ENCODE measurements at regions not wholly inside any gene's neighbourhood (a gene's known extent, or its start where the extent isn't known, plus 50 kb on each side); places are given as distances from the start of the nearest gene placed in this dataset.
"Not testable (repeated sequence)": the region's sequence is repeated elsewhere in the genome, so short reads cannot be mapped to it uniquely, and the experiment has no call there.

DNA sequence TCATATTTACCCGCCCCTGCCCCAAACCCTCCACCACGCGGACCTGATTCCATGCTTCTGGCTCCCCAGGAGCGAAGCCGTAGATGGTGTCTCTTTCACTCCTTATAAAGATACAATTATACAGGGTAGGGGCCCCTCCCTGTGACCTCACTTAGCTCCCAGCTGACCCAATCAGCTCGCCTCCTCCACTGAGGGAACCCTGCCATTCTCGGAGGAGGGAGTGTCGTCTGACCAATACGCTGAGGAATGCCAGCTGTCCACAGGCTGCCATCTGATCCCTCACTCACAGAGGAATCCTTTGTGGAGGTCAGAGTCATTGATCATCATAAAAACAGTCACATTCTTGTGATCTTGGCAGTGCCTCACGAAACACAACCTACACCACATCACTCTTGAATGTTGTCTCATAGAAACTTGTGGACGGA lies 67.5 kb upstream of the INSIG1 start:
- no peak for DNase-seq

DNA sequence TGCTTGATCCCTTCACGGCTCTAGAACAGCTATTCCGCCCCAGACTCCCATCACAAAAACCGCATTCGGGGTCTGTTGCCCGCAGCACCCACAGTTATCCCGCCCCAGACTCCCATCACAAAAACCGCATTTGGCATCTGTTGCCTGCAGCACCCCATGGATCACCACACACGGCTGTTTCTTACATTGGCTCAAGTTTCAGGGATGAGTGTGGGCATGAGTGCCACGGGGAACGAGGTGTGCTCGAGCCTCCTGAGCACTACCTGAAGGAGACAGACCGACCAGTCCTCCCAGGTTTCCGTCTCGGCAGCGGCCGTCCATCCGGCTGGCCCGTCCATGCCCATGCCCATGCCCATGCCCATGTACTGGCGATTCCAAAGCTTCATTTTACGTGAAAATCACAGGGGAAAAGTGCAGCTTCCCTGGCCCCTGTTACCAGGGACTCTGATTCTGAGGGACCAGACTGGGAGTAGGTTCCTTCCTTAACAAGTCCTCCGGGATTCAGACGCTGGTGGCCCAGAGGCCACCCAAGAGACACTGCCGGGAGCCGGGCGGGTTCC lies 66.4 kb upstream of the INSIG1 start:
- DNase-seq: no peak

DNA sequence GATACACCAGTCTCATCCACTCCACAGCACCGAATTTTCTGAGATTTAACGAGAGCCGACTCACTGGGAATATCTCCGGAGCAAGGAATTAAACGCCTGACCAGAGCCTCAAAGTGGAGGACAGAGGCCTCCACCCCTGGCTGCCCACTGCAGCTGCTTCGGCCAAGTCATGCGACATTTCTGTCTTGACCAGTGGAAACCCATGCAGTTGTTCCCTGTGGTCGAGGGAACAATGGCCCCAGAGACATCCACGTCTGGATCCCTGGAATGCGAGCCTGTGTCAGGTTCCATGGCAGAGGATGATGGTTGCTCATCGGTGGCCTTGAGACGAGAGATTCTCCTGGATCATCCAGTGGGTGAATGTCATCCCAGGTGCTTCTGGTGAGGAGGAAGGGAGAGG lies 65.7 kb upstream of the INSIG1 start:
- no peak for DNase-seq

DNA sequence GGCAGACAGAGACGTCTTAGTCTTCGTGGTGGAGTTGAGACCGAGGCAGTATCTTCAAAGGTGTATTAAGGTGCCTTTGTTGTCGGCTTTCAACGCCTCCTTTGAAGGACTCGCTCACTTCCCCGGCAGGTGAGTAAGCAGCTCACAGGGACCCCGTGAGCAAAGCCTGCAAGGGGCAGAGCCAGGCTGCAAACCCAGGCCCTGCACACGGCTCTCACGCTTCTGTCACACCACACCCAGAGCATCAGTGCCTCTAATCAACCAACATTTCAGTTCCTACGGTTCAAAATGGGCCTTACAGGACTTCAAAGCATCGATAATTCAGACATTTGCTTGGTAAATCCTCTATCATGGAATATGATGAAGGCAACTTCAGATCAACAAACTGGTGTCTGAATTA lies 64.8 kb upstream of the INSIG1 start:
- DNase-seq: no peak

DNA sequence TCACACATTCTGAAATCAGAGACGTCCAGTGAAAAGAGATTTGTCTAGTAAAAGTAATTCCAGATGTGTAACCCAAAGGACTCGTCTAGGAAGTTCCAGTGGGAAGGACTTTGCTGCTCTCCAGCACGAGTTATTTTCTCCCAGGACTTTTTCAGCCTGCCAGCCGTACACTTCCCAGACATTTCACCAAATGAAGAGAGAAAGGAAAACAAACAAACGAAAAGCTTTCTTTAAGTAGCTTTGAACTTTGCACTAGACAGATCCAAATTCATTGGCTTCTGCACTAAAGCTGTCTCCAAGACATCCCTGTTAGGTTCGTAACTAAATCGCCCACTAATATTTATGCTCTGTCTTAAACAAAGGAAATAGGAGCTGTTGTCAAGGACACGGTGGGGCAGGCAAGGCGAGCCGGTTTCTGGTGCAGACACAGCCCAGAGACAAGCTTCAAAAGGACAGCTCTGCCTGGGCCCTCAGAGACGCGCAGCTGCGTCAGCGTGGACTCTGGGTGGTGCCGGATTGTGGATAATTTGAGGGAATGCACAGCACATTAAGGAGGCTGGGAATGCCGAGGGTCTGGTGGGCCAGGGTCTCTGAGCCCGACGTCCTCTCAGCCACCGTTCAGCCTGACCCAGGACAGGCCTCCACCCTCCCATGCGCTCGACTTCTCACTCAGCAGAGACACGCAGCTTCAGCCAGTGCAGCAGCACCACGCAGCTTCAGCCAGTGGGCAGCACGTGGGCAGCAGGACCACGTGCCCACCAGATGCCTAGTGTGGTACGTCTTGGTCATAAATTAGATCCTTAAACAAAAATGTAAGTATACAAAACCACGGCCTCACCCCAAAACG lies 64.1 kb upstream of the INSIG1 start:
- no peak for DNase-seq

DNA sequence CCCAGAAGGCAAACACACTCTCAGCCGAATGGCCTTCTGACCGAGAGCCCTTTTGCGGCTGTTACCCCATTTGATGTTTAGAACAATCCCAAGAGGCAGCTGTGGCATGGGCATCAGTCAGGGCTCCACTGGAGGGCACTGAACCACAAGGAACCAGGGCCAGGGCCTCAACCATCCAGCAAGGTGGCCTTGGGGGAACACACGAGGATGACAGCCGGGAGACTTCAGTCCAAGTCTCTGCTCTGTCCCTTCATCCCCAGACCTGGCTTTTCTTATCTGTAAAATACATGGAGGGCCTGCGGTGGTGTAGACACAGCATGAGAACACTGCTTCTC lies 63.6 kb upstream of the INSIG1 start:
- DNase-seq: peak; percentile 48

DNA sequence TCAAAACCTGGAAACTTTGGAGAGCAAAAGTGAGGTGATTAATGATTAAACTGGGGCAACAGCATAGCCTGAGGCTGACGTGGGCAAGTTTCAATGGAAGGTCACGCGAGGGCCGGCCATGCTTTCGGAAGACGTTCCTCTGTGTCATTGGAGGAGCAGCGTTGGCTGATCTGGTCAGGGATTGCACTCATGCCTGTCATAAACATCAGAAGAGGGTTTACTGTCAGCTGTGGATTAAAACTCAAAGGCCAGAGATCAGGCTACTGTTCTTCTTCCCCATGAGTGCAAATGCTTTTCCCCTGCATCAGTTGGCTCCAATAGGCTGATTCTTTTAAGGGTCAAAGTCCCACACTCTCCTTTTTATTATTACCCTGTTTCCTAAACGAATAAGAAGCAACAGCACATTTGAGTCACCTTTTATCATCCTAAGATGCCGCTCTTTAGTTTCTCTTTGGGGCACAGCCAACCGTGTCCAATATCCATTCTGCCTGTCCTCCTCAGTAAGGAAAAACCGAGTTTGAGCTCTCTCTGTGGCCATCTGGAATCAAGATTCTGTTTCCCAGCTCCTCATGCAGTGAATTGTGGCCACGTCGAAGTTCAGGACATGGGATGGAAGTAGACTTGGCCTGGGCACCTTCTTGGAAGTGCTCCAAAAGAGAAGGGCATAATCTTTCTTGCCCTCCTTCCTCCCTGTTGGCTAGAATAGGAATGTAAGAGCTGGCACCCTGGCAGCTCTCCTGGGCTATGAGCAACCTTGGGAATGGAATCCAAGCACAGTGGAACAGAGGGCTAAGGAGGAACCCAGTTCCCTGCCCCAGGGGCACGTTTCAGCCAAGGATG lies 62.5 kb upstream of the INSIG1 start:
- DNase-seq: no peak

DNA sequence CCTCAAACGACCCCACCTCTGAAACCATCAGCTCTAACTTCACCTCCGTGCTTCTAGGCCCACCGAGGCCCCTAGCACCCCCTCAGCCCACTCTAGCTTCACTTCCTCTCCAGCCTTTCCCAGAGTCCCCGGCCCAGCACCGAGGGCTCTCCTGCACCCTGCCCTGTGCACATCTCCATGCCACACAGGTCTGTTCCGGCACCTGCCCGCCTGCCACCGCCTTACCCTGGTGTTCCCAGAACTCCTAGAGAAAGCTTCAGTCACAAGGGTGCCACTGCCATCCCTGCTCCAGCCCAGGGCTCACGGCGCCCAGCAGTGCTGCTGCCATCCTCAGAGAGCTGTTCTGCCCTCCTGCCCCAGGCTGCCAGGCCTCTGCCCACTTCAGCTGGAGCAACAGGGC lies 61.3 kb upstream of the INSIG1 start:
- DNase-seq: no peak

DNA sequence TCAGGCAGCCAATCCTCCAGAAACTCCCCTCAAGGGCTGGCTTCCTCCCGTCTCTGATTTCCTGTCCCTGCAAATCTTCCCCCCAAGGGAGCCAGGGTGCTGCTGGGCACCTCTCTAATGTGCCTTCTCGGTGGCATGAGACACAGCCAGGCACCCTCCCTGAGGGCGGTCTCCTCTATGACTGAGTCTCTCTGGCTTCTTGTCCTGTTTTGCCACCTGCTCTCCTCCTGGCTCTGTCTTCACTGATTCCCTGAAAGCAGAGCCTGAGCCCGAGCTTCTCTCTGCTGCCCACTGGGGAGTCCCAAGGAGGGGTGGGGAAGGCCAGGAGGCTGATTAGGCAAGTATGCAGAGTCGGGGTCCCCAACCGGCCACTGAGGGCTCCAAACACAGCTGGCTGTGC lies 60.4 kb upstream of the INSIG1 start:
- DNase-seq: no peak

DNA sequence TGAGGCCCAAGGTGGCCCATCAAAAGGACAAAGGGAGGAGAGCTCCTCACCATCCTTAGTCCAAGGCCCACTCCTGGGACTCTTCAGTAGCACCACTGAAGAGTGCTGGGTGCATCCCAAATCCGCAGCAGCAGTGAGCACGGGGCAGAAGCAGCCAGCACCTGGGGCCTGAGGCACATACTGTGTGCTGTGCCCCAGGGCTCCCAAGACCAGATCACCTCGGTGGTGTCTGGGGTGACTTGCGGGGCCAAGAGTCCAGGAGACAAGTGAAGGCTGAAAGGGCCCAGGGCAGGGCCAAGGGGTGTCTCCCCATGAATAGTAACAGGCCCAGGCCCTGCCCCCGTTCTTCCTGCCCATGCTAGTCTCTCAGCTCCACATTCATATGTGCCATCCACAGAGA lies 59.9 kb upstream of the INSIG1 start:
- DNase-seq: no peak

DNA sequence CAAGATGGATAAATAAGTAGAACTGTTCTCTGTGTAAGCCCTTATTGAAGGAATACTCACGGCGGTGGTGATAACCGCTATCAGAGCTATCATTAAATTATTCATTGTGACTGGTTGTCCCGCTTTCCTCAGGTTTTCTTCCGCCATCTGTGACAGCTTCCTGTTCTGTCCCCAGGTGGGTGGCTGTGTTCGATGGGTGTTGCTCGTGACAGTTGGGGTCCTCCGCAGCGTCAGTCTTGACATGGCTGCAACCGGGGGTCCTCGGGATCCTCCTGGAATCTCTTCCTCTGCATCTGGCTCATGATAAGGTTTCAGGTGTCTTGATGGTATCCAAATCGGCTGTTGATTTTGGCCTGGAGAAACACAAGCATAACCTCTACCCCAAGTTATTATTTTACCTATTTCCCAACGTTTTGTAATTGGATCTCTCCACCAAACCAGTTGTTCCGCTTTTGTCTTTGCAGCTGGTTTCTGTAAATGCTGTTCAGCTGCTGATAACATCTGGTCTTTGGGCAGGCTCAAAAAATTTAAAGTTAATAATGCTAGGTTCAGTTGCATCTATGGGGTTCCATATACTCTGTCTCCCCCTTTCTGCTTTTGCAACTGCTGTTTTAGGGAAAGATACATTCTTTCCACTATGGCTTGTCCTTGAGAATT lies 58.1 kb upstream of the INSIG1 start:
- not testable (repeated sequence) for DNase-seq

DNA sequence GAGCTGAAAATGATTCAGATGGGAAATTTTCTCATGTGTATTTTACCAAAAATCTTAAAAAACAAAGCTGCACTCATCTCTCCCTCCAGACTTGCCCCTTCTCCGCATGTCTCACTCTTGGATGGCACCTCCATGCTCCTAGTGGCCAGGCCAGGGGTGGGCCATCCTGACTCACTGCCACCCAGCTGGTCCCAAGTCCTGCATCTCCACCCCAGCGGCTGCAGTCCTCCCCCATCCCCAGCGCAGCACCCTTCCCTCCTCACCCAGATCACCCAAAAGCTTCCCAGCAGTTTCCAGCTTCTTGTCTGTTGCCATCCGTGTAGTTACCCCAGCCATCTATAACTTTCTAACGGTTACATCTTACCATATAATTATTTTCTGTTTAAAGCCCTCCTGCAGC lies 53.0 kb upstream of the INSIG1 start:
- DNase-seq: no peak

DNA sequence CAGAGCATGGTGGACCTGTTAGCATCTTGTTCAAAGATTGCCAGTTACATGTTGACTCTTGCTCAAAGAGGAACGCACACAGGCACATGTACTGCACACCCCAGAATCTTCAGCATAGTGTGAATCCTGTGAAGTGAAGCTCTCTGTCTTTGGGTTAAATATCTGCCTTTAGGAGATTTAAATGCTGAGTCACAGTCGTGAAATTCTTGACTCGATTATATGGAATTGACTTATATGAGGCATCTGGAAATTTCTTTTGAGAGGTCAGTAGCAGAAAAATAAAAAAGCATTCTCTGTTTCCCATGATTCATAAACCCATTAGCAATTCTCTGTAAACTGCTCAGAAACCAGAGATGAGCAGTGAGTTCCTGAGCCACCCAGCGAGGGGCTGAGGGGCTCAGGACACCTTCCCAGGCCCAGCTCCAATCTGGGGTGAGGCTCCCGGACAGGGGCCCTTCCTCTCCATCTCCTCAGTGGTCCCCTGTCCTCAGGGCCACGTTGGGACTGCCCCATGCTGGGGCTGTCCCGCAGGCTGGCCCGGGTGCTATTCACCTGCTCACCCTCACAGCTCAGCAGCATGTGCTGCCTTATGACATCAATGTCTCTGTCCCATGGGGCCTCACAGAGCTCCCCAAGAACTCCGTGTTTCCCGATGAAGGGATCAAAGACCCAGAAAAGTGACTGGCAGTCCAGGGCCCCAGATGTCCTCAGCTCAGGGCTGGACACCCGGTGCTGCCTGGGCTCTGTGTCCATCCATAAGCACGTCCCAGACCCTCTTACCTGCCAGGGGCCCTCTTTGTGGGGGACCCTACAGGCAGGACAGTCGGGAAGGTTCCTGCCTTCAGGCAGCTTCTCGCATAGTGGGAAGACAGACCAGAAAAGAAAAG lies 50.0 kb upstream of the INSIG1 start:
- DNase-seq: no peak

Measured in CD4-positive, alpha-beta T cell treated with Interleukin-6 for 4 hours (primary cell).